ENCODE measurements at regions not wholly inside any gene's neighbourhood (a gene's known extent, or its start where the extent isn't known, plus 50 kb on each side); places are given as distances from the start of the nearest gene placed in this dataset.

DNA sequence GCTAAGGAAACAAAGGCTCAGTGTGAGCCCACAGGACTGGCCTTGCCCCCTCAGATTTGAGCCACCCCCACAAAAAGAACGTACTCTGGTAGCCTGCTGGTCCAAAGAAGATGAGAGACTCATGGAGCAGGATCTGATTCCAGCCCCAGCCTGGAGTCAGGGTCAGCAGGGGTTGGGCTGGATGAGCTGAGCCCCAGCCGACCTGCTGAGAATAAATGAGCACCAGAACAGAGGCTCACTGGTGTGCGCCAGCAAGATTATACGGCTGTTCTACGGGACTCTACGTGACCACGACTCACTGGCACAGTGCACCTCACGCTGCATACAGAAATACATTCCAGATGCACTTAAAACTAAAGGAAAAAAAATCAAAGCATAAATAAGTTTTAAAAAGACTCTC, 186.0 kb upstream of the RPL38 start:
- TF ChIP-seq CTCF (conservative IDR thresholded peaks at IDR 0.05; ENCODE audit: low read depth, low read length) (no peak), EZH2 (IDR thresholded peaks at IDR 0.05; ENCODE audit: low read length, unreplicated experiment) (no peak)

Data from PC-3 (cell line).